NK-92 (cell line): ENCODE measurements at regions not wholly inside any gene's neighbourhood (a gene's known extent, or its start where the extent isn't known, plus 50 kb on each side); places are given as distances from the start of the nearest gene placed in this dataset.
A peak's percentile ranks its signal among the peaks of the same experiment; 100 is the strongest.

Source experiments
- DNase-seq: peaks from one replicate; lab custom pipeline; 2025; ENCODE audit not compliant: unreplicated experiment; lab: John Stamatoyannopoulos, UW

DNA sequence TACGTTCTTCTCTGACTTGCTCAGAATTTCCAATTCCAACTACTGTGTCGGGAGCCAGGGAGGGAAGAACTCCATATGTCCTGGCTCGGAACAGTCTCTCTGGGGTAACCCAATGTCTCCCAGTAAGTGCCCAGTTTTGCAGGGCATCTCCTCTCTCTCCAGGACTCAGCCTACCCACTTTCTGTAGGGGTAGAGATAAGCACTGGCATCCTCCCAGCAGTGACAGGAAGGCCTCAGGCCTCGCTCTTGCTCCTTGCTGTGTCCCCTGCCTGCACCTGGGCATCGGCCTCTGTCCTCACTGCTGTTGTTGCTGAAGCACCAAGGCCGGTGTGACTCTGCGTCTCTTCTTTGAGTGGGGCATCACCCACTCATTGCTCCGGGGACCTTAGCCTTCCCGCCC lies 388.9 kb upstream of the JARID2 start:
- no peak for DNase-seq

DNA sequence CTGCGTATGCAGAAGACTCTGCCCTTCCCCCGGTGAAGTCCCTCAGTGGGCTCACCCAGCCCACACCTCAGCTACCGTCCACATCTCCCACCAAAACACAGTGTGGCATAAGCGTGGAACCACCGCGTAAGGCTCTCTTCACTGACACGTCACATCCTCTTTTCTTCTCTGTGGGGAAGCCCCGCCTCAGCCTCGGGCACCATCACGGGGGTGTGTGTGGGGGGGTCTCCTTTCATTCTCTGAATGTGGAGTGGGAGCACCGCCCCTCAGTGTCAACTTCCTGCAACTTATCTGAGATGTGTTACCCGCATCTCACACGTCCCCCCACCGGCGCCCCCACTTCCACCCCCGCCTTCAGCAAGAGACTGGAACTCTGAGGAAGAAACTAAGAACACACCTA lies 388.4 kb upstream of the JARID2 start:
- peak; percentile 31 for DNase-seq

DNA sequence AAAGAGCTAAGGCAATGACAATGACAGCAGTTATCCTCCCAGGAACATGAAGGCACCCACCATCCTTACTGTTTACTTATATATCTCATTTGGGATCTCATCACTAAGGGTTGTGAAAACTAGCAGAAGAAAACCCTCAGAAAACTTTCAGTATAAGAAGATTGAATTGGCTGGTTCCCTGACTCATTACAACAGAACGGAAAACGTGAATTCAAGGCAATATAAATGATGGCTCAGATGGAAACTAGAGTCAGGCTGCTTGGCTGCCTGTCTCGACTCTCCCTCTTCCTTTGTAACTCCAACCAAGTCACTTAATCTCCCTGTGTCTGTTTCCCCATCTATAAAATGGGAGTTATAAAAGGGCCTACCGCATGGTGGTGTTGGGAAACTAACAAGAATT lies 387.1 kb upstream of the JARID2 start:
- no peak for DNase-seq

DNA sequence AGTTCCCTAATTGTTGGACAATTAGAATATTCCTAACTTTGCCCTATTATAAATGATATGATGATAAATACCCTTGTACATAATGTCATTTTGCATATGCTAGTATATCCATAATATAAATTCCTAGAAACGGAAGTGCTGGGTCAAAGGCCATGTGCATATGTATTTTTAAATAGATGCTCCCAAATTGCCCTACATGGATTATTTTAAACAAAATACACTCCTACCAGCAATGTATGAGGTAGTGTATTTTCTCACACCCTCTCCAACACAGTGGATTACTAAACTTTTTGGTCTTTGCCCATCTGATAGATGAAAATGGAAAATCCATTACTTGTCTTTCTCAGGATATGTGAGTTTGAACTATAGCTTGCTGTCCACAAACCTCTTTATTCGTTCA lies 385.1 kb upstream of the JARID2 start:
- DNase-seq, result no peak

DNA sequence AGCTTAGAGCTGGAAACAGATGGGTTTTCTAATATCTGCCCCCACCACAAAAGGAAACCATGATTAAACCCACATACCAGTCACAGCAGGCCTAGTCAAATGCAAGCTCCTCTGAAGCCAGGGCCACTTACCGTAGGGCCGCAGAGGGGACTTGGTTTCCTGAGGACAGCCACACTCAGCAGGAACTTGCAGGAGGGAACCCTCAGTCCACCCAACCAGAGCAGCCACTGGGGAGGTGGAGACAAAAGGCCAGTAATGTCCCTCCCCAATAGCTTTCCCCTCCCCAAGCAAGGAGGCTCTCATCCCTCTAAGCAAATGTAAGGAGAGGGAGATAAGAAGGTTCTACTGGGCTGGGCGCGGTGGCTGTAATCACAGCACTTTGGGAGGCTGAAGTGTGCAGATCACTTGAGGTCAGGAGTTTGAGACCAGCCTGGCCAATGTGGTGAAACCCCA lies 384.4 kb upstream of the JARID2 start:
- no peak for DNase-seq

DNA sequence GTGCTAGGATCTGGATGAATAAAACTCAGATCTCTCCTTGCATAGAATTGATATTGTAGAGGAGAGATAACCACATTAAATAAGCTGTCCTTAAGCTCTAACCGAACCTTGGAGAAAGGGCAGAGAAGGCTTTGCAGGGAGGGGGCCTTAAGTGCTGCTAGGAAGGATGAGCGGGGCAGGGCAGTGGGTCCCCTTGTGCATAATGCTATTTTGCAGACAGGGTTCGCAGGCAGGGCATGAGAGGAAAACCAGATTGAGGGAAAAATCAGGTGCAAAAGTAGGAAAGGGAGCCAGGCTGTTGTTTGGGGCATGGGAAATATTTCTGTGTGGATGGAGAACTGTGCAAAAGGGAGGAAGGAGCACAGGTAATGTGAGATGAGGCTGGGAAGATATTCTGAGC lies 383.0 kb upstream of the JARID2 start:
- no peak for DNase-seq

DNA sequence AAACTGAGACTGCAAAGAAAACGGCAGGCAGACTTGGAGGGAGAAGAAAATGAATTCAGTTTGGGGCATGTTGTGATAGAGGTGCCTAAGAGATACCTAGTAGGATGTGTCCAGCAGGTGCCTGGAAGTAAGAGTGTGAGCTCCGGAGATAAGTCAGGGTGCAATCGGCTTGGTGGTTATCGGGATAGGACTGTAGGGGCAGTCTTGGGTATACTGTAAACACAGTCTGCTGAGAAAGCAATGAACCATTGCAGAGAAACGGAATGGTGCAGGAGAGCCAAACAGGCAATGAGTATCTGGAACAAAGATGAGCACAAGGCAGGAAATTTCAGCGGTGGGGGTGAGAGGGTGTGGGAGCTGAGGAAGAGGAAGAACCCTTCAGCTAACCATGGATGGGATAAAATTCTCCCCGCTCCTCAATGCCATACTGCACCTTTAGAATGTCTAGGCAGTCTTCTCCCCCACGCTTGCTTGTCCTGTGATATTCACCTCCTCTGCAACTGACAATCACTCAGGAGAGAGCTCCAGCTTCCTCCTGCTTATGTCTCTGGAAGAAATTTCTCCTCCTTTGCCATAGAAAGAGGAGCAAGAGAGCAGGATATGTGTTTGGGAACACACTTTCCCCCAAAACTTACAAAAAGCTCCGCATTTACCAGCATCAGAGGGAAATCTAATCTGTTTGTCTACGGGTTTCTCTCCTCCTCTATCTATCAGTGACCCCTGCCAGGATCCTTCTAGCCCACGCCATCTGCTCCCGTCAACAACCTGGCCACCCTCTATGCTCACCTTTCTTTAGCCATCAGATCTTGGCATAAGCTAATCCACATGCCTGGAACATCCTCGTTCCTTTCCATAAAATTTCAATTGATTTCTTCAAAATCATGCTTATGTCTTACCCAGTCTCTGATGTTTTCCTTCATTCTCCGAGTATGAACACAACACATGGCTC lies 381.7 kb upstream of the JARID2 start:
- no peak for DNase-seq

DNA sequence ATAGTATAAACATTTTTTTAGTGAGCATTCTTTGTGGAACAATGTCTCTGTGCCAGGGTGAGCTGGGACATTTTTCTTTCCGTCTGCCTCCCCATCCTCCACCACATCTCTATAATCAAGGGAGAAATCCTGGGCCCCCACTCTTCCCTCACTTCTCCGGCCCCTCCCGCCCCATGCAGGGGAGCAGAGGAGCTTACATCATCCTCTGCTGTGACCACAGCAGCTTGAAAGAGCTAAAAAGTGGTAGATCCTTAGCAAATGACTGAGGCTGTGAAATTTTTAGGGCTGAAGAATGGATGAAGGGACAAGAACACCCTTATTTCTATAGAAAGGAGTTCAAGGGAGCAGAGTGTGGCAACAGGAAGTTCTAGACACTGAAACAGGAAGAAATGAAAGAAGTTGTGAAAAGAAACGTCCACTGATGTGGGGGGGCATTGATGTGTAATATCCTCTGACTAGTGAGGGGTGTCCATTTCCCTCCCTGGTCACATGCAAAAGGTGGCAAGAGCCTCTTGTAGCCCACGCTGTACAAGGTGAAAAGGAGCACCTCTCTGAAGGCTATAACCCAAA lies 380.3 kb upstream of the JARID2 start:
- DNase-seq, result no peak

DNA sequence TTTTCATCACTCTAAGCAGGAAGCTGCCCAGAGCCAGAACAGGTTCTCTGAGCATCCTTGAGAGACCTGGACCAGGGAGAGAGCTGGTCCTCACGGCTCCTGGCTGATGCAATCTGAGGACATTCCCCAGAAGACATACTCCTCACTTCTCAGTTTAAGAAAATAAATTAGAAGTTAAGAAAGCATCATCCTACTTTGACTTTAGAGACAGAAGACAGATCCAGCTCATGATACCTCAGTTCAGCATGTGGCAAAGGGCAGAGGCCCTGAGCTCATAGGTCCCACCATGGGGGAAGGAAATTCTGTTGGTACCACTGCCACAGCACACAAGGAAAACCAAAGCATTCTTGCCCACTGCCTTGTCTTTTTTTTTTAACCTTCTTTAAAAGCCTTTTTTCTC lies 378.1 kb upstream of the JARID2 start:
- DNase-seq, result no peak

DNA sequence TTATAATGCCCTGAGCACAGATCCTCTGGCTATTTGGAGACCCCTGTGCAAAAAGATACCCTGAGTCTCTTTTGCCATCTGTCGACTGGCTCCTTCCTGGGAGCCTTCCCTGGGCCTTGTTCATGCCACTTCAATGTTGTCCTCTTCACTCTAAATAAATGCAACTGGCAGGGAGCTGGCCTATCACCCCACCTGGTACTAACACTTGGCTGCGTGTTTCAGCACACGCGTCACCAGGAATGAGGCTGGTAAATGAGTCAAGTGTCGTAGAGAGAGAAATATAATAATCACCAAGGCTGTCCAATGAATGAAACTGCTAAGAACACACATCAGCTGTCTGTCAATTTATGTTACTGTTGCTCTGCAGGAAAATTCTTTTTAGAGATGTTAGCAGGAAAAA lies 374.6 kb upstream of the JARID2 start:
- DNase-seq, result no peak

DNA sequence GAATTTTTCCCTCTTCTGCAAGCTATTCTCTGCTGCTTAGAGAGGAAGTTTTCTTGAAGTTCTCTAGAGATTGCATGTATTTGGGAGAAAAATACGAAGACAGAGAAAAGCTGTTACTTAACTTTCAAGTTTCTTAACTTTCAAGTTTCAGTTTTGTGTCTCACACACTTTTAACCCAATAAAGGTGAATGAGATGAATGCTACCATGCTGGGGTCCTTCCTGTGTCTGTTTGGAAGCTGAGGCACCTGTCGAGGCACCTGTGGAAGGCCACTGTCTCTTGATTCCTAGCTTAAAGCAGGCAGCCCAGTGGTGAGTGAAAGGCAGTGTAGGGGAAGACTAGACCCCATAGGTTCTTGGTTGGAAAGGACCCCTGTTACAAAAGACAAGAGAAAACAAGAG lies 372.8 kb upstream of the JARID2 start:
- DNase-seq, result no peak

DNA sequence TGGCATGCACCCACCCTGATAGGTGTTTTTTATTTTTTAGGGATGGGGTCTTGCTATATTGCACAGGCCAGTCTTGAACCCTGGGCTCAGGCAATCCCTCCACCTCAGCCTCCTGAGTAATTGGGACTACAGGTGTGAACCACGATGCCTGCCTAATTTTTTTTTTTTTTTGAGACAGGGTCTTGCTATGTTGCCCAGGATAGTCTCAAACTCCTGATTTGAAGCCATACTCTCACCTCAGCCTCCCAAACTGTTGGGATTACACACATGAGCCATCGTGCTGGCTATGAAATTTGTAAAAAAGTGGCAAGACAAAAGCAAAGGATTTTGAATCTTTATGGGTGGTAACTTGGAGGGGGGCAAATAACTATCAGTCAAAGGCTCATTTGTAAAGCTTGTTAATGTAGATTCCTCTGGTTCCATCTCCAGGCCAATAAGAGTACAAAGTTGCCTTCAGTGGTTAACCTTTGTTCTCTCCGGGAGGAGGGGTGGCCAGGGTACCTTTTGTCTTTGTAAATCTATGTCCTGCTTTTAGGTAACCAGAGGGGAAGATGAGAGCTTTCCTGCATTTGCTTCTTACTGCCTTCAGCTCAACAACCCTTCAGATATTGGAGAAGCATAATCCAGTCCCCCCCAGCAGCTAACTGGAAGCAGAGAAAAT lies 372.0 kb upstream of the JARID2 start:
- DNase-seq, result no peak

DNA sequence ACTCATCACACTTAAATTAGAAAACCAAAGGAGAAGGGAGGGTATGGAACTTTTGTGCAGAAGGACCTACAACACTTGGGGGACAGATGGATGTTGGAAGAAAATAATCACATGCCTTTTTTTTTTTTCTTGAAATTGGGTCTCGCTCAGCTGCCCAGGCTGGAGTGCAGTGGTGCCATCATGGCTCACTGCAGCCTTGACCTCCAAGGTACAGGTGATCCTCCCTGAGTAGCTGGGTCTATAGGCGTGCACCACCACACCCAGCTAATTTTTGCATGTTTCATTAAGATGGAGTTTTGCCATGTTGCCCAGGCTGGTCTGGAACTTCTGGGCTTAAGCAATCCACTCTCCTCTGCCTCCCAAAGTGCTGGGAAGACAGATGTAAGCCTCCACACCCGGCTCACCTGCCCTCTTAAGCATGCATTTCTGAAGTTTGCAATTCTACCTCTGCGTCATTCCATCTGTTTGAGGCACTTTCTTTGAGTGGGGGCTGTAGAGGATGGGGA lies 370.8 kb upstream of the JARID2 start:
- DNase-seq, result no peak

DNA sequence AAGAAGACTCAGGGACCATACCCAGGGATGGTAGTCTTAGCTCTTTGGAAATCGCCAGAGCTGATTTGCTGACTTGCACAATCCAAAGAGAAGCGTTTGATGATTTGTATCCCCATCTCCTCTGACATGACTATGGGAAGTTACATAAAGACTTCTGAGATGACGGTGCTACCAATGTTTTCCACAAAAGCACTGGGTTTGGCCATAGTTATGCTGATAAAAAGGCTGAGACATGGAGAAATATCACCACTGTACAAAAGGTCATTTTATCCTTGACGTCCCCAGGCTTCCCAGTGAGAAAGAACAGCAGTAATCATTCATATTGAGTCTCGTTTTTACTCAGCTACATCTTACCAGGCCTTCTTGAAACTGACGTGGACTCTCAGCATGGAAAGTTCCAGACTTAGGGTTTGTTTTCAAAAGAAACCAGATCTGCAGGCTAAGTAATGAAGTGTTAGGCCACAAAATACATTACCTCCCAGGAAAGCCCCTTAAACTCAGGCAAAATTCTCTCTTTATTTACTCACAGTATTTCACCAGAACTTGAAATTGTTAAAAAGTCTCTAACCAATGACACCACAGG lies 370.3 kb upstream of the JARID2 start:
- no peak for DNase-seq

DNA sequence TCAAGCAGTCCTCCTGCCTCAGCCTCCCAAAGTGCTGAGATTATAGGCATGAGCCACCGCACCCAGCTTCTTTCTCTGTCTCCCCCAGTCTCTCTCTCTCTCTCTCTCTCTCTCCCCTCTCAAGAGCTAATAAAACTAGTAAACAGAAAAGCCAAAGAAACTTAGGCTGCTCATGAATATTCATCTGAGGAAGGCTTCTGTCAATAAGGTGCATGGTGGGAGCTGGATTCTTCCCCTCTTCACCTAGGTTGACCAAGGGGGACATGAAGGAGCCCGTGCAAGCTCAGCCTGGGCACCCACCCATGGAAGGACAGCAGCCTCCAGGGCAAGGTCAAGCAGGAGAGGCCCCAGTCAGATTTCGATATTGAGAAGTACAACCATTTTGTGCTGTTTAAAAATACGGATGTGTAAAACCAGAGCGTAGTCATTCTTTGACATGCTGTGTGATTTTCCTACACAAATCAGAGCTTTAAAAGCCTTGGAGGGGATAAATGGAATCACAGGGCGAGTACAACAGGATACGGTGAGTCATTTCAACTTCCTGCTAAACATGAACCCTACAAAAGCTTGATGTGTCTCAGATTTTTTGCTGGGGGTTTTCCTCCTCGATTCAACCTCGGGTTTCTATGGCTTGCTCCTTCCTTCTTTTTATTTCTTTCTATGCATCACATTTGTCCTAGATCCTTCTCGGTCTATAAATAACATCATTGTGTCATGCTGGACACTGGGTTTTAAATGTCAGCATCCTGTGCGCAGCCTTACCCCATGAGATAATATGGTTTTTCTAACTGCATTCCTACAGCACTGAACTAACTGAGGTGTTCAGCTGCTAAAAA lies 368.9 kb upstream of the JARID2 start:
- DNase-seq, result no peak

DNA sequence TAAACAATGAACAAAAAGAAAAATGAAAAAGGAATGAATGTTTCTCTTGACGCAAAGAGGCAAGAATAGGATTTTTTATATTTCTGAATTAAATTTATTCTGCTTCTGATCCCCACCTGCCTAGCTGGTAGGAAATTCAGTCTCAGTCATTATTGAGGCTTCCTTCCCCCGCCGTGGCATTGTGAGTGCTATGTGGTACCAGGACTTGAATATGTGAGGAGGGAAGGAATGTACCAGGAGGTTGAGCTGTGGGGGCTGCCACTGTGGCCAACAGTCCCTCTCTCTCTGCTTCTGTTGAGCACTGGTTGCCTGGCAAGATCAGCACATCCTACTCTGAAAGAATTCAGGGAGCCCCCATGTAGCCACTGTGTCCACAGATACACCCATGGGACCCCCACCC lies 368.1 kb upstream of the JARID2 start:
- DNase-seq, result no peak

DNA sequence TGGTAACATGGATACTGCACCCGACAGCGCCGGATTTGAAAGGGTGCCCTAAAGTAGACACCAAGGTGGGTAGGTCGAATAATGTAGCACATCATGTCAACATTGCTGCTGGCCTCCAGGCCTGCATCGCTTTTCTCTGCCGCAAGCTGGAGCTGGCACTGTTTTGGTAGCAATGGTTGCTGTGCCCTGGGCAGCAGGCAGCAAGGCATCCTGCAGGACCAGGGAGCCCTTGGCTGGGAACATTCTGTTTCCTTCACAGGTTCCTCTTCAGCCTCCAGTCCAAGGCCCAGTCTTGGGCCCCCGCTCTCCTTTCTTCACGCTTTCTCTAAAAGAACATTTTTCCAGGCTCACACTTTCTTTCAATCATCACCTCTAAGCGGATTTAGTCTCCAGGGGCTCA lies 365.8 kb upstream of the JARID2 start:
- no peak for DNase-seq

DNA sequence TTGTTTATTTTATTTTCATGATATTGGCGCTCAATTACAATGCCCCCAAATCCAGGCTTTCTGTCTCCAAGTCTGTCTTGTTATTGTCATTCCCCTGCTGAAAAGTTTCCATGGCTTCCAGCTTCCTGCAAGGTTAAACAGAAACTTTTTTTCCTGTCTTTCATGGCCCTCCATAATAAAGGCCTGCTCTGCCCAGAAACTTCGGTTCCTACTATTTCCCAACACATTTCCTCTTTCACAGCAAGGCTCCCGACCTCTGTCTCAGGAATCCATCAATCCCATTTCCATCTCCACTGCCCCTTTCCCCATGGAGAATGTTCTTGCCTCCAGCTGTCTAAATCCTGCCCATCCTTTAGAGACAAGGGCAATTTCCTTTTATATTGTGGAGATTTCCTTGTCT lies 365.2 kb upstream of the JARID2 start:
- DNase-seq, result no peak

DNA sequence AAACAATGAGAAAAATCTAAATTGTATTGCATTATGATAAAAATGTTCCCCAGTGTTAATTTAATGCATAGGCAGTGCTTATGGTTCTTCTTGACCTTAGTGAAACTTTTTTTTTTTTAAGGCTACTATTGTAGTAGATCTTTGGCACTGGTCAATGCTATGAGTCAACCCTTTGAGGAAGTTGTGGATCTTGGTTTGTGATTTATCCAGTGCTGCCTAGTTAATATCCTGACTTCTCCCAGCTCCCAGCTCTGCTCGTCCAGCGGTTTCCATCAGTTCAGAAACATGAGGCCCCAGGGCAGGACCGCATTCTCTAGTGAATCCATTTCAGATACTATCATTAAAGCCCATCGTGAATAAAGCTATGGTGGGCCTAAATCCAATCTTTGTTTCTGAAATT lies 364.5 kb upstream of the JARID2 start:
- no peak for DNase-seq

DNA sequence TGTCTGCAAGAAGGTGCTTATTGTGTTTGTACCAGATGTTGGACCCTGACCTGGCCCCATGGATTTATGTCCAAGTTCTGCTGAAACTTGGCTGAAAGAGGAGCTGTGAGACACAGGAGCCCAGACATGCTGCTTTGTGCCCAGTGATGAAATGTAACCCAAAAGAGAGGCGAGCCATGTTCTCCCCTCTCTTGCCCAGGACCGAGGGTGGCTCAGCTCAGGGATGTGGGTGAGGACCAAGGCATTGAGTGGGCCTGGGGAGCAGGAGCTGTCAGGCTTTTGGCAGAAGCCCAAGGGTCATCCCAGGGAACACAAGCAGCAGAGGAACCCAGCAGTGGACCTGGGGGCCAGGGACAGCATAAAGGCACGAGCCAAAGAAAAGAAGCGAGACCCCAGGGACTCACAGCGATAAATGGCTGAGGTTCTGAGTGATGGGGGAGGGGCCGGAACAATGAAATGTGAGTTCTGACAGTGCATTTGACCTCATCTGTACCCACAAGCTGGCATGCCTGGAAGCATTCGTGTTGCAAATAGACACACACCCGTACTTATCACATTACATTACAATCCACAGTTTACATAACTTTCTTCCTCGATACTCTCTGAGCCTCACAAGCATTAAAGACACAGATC lies 363.4 kb upstream of the JARID2 start:
- no peak for DNase-seq
